HG02571 (cell line): ENCODE measurements at regions not wholly inside any gene's neighbourhood (a gene's known extent, or its start where the extent isn't known, plus 50 kb on each side); places are given as distances from the start of the nearest gene placed in this dataset.

Experiments used
- ATAC-seq: cut with Tn5 transposase; IDR thresholded peaks from one replicate; pipeline ENCODE4 v1.9.1; 2021; ENCODE audit warnings: mild to moderate bottlenecking, moderate library complexity; ENCODE audit not compliant: unreplicated experiment

DNA sequence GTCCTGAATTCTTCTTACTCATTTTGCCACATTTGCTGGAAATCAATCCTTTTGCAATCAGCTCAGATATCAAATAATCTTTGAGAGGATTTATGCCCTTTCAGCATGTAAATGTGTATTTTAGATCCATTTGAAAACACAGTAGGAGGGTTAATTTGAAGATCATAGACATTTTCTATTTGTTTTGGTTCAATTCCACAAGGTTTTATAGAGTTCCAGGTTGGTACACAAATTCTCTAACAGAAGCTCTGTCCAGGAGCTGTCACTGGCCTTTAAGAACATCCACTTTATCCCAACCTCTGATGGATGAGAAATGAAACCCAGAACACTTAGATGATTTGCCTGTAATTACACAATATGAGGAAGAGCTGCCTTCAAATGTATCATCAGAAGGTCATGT, 157.3 kb upstream of the CHAC2 start:
- no peak for ATAC-seq

DNA sequence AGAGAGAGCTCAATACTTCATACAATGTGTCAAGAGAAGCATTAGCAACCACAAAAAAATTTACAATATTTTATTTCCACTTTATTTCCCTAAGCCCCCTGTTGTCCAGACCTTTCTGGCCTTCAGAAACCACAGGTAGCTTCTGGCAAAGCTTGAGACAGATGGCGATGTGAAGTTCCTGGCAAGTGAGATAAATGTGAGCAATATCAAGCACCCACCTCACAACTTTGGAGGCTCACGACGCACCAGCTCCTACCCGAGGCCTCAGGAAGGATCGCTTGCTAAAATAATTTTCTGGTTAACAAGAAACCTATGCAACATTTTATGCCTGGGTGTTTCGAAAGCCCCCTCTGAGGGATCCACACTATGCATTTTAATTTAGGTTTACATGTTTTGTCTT, 158.1 kb upstream of the CHAC2 start:
- ATAC-seq = no peak

DNA sequence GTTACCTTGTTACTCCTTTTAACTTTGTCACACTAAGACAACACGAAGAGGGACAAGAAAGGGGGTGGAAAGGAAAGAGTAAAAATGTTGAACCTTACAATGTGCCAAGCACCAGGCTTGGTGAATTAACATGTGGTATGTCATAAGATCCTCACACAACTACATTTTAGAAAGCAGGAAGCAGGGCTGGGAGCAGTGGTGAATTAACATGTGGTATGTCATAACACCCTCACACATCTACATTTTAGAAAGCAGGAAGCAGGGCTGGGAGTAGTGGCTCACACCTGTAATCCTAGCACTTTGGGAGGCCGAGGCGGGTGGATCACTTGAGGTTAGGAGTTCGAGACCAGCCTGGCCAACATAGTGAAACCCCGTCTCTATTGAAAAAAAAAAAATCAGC, 159.3 kb upstream of the CHAC2 start:
- ATAC-seq = no peak

DNA sequence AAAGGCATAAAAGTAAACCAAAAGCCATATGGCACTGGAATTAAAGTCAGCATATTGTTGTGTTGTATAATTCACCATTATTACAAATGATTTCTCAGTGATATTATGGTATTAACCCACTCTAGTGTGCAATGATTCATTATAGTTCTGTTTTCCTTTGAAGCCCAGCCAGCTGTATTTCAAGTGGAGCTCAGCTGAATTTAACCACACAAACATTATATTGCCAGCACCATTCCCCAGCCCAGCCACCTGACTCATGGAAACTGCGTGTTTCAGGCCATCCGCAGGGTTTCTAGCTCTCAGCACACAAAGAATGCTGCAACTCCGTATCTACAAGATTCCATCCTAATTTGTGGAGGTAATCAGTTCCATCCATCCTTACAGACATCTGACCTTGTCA, 166.8 kb upstream of the CHAC2 start:
- no peak for ATAC-seq

DNA sequence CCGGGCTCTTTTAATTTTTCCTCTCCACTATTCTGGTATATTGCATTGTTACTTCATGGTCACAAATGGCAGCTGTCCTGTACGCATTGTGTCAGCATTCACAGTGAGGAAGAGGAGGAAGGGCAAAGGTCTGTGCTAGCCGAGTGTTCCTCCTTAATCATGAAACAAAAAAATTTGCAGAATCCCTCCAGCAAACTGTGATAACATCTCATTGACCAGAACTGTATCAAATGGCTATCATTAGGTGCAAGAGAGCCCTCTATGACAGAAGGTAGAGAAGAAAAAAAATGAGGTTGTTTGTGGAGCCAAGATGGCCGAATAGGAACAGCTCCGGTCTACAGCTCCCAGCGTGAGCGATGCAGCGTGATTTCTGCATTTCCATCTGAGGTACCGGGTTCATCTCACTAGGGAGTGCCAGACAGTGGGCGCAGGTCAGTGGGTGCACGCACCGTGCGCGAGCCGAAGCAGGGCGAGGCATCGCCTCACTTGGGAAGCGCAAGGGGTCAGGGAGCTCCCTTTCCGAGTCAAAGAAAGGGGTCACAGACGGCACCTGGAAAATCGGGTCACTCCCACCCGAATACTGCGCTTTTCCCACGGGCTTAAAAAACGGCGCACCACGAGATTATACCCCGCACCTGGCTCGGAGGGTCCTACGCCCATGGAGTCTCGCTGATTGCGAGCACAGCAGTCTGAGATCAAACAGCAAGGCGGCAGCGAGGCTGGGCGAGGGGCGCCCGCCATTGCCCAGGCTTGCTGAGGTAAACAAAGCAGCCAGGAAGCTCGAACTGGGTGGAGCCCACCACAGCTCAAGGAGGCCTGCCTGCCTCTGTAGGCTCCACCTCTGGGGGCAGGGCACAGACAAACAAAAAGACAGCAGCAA, 180.6 kb upstream of the CHAC2 start:
- ATAC-seq = peak; percentile 58

DNA sequence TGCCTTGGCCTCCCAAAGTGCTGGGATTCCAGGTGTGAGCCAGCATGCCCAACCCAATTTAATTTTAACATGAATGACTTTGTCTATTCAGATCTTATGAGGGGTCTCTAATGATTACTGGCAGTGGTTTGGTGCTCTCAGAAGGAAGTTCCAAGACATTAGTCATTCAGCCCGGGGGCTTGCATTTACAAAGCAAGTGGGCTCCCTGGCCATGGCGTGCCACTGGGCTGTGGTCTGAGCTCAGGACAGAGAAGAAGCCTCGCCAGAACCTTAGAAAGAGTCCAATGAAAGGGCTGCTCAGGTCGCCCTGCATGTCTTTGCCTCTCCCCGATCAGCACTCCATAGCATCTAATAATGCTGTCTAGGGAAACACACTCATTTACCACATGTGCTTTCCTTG, 182.6 kb upstream of the CHAC2 start:
- ATAC-seq = no peak

DNA sequence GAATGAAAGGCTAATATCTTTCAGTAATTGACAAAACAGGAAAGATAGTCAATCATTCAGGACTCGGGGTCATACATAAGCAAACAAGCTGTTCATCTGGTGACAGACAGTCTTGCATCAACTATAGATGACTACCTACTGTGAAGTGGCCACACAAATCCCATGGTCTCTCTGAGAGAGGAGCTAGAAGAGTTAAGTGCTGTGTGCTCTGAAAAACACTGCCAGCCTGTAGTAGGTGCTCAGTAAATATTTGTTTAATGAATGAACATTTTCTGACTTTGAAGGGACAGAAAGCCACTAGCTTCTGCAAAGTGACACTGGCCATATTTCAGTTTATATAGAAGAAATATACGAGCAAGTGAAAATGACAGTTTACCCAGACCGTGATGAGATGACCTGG, 184.0 kb upstream of the CHAC2 start:
- no peak for ATAC-seq

DNA sequence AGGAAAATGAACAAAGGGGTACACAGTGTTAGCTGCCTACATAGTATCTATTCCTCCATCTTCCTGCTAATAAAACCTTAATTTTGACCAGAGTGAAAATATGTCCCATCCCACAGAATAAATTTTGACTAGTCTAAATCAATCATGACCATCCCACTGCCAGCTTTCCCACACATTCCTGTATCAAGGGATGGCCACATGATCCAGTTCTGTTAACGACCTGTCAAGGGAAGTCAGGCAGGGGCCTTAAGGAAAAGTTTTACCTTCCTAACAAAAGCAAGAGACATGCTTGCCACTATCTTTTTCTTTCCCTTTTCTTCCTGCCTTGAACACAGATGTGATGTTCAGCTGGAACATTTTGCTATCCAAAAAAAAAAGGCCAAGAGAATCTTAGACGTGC, 185.0 kb upstream of the CHAC2 start:
- ATAC-seq = no peak

DNA sequence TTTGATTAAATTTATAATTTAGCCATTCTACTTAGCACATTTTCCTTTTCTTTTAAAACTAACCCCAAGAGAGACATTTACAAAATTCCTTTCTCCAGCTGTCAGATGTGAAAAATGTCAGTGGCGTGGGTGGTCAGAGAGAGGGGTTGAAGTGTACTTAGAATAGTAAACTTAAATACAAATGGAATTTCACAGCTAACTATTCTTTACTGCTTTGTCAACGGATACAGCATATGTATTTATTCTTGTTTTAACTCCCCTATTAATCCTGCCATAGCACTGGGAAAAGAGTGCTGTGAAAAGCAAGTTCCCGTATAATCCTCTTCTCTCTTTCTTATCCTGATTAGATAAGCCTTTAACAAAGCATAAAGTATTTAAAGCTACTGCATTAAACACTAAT, 191.4 kb upstream of the CHAC2 start:
- ATAC-seq = no peak

DNA sequence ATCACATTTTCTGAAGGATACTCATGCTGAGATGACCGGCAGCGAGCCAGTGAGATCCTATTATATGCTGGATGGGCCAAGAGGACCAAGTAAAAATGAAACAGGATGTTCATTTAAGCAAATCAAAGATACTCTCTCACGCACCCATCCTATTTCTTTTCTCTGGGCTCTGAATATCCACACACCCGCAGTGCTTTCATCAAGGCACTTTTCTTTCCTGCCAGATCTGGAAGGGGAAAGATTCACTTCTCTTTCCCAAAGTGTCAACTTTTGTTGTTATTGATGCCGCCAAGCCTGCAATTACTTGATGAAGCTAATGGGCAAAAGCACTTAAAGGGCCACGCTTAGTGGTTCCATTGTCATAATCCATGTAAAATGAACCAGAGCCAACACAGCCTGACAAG, 191.9 kb upstream of the CHAC2 start:
- no peak for ATAC-seq

DNA sequence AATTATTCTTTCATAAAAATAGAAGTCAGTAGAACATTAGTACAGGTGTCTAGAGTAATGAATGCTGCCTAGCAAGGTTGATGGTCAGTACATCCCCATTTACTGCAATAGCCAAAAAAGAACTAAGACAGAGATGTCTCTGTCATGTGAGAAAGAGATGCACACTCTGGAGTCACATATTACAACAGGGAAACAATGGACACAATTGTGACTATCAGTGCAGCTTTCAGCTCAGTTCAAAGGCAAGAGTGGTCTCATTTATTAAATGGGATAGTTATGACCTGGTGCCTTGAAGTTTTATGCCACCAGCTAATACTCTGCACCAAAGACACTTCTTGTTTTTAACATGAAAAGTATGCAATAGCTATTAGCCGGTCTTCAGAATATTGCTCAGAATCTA, 194.9 kb upstream of the CHAC2 start:
- ATAC-seq = no peak

DNA sequence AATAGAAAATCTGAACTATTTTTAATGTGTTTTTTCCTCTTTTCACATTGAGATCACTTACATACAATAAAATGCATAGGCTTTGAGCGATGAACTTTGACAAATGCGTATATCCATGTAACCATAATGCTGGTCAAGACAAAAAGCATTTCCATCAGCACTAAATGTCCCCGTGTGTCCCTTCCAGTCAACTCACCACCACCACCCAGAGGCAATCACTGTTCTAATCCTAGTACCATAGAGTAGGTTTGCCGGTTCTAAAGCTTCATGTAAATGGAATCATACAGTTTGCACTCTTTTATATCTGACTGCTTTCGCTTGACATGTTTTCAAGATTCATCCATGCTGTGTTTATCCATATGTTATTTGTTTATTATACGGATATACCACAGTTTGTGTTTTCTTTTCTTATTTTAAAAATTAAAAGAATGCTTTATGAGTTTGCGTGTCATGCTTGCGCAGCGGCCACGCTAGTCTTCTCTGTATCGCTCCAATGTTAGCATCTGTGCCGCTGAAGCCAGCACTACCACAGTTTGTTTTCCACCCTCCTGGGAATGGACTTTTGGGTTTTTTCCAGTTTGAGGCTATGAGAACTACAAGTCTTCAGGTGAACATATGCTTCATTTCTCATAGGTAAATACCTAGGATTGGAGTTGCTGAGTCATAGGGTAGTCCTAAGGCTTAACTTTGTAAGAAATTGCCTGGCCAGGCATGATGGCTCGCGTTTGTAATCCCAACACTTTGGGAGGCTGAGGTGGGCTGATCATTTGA, 197.5 kb upstream of the CHAC2 start:
- ATAC-seq = no peak

DNA sequence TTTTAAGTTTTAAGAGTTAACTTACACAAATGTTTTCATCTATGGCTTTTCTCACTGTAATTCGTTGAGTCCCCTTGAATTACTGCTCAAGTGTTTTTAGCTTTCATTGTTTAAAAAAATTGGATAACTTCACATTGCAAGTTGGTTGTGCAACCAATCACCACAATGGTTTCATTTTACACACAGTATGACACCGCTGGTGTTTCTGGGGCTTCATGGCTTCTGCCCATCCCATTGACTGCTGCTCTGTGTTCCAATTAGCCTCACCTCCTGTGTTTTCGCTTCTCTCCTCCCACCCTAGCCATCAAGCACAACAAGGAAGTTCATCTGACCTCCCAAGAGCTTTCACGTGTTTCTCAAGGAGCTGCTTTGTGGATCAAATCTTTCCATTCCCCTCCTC, 199.1 kb upstream of the CHAC2 start:
- ATAC-seq = no peak

DNA sequence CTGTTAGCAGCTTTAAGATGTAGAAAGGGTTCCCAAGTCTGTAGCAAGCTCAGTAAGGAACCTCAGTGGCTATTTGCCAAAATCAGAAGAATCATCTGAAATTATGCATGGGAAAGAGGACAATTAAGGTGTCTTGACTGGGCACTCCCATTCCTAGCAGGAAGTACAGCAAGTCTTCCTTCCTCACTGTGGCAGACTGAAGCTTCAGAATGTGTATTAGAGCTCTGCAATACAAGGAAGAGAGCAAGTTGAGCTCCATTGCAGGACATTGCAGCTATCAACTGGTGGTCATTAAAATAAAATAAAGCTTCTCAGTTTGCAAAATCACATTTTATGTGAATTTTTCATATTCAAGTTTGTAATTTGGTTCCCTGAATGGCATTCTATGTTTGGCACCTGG, 200.5 kb upstream of the CHAC2 start:
- ATAC-seq = no peak

DNA sequence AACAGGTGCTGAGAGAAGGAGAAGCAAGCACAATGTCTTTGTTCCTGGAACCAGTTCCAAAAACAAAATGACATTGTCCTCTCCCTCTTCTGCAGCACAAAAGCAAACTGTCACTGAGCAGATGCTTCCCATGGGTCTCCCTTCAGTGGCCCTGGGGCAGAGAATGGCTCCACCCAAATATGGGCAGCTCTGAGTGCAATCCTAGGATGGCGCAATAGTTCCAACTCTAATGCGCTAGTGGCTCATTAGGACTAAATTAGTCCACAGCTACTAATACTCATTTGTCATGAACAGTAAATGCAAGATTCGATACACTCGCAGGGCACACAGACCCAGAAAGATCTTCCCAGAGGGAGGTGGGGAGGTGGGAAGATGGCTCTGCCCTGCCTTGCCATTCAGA, 205.2 kb upstream of the CHAC2 start:
- no peak for ATAC-seq

DNA sequence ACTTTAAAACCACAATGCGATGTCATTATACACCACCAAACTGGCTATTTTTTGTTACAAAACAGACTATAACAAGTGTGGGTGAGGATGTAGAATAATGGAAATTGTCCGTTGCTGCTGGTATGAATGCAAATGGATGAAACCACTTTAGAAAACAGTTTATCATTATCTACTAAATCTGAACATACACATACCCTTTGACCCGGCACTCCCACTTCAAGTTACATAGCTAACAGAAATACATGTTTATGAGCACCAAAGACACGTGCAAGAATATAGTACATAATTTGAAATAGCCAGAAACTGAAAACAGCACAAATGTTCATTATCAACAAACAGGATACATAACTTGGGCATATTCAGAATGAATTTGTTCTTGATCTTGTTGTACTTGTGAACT, 206.4 kb upstream of the CHAC2 start:
- no peak for ATAC-seq

DNA sequence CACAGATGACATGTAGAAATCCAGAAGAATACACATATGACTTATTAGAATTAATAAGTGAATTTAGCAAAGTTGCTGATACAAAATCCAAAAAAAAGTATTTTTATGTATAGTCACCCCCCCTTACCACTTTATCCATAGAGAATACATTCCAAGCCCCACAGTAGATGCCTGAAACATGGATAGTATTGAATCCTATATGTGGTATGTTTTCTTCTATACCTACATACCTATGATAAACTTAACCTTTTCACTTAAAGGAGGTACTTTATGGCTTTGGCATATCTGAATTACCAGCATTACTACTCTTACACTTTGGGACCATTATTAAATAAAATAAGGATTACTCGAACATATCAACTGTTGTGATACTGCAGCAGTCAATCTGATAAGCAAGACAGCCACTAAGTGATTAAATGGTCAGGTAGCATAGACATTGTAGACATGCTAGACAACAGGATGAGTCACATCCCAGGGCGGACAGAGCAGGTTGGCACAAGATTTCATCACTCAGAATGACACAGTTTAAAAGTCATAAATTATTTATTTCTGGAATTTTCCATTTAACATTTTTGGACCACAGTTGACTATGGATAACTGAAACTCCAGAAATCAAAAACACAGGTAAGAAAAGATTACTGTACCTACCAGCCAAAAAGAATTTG, 208.2 kb upstream of the CHAC2 start:
- no peak for ATAC-seq

DNA sequence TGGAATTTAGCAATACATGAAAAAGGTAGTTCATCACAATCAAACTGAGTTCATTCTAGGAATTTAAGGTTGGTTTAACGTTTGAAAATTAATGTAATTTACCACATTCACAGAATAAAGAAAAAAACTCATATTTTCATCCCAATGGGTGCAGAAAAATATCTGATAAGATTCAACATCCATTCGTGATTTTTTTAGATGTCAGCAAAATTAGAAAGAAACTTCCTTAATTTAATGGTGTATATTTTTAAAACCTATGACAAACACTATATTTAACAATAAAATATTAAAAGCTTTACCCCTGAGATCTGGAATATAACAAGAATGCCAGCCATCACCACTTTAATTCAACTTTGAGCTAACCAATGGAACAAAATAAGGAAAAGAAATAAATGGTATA, 208.7 kb upstream of the CHAC2 start:
- ATAC-seq = no peak

DNA sequence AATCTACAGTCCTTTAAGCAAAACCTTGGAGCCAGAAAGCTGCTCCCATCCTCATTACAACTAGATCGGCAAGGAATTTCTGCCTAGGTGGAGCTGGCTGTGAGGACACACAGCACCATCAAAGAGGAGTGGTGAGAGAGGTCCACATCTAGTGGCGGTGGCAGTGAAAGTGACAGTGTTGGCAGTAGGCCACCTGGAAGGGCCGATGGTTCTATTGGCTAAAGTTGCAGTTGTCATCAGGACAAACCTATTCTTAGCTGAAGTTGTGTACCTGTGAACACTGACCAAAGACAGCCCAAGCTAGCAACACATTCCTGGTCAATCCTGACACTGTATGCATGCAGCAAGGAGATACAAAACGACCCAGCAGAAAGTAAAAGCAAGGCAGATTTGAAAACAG, 218.1 kb upstream of the CHAC2 start:
- no peak for ATAC-seq

DNA sequence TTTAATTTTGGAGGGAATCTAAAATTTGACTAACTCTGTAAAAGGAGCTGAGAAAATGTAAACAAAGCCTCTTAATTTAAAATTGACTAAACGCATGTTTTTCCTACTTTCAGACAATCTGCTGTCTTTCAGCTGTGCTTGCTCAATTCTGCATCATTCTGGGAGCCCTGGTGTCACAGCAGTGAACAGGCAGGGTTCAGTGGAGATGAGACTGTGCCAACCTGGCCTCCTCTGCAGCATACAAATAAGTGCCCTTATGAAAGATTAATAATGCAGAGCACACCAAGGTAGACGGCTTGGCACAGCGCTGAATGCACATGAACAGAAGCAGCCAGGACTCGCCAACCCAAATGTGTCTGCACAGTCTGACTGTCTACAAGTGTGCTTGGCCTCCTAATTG, 222.0 kb upstream of the CHAC2 start:
- no peak for ATAC-seq

DNA sequence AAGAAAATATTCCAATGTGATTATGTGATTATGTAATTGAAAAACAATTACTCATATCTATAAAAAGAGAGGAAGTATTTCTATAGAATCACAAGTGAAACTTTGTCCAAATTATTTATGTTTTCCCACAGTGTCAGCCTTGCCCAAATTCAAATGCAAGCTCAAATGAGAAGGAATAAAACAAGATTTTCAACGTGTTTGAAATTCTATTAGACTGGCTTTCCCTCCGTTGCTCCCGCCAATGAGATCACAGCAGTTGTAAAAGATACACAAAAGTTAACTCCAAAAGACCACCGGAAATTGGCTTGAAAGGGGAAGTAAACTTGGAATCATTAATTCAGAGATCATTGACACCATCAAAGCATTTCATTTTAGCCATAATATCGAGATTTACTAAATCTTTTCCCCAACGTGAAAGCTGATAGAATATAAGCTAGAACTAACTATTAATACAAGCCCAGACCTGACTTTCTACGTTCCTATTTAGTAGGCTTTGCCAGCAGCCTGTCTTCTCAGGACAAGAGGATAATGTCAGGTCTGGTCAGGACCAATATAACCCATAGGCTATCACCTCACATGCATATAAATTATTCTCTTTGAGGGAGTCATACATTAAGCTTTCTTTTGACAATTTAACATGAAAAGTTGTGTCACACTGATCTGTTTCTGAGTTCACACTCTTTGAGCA, 222.6 kb upstream of the CHAC2 start:
- no peak for ATAC-seq
